MM.1S (cell line): ENCODE measurements at regions not wholly inside any gene's neighbourhood (a gene's known extent, or its start where the extent isn't known, plus 50 kb on each side); places are given as distances from the start of the nearest gene placed in this dataset.

ENCODE experiments used
- CTCF ChIP-seq: fragments of 300-600 bp; sonication (generic); IDR thresholded peaks from 2 replicates; pipeline ENCODE4 v1.5.1; 2016; ENCODE audit warnings: antibody characterized with exemption, low read length, mixed read lengths
- EZH2 ChIP-seq: fragments of 300-600 bp; sonication (generic); optimal IDR thresholded peaks from 2 replicates; pipeline ENCODE3; 2017; ENCODE audit warnings: low read depth, mild to moderate bottlenecking, antibody characterized with exemption, low read length, mixed read lengths
- EZH2phosphoT487 ChIP-seq: fragments of 300-600 bp; sonication (generic); IDR thresholded peaks from 2 replicates; pipeline ENCODE4 v1.6.1; 2018; ENCODE audit warnings: antibody characterized with exemption, low read length

DNA sequence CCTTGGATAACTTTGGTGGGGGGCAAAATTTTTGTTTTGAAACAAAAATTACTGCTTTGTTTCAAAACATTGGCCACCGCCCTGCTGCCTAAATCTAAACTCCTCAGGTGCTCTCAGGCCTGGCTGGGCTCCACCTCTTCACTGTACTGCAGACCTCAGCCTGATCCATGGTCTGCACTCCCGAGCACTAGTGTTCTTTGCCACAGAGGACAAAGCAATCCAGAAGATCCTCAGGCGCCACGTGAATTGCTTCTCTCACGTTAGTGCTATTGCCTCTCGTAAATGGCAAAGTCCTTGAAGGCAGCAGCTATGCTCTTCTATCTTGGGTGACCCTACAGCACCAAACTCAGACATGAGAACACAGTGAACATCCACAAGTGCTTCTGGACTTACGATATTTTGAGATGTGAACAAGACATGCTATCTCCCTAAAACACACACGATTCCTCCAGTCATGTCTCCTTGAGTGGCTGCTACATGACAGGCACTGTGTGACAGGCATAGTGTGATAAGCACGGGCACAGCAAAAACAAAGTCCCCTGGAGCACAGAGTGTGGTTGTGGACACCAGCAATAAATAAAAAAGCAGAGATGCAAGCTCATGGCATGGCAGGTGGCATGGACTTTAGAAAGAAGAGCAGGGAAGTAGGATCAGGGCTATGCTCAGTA lies 582.1 kb upstream of the DPP6 start:
- TF ChIP-seq CTCF (no peak), EZH2 (no peak), EZH2phosphoT487 (no peak)
